Progenitor cell of endocrine pancreas (in vitro differentiated cells): ENCODE measurements at regions not wholly inside any gene's neighbourhood (a gene's known extent, or its start where the extent isn't known, plus 50 kb on each side); places are given as distances from the start of the nearest gene placed in this dataset.

Source experiments
- DNase-seq: peaks from one replicate; pipeline ENCODE4 v3.0.0; 2021; ENCODE audit warnings: low spot score; ENCODE audit not compliant: unreplicated experiment
- H3K27ac Mint-ChIP-seq: 2 replicates; pipeline ENCODE4 v1.8.0; 2021; ENCODE audit warnings: mild to moderate bottlenecking, moderate library complexity, mixed read lengths
- H3K27me3 Mint-ChIP-seq: 2 replicates; pipeline ENCODE4 v1.8.0; 2021; ENCODE audit warnings: mixed read lengths
- H3K36me3 Mint-ChIP-seq: 2 replicates; pipeline ENCODE4 v1.8.0; 2022; ENCODE audit warnings: mixed read lengths; ENCODE audit not compliant: insufficient read depth
- H3K4me1 Mint-ChIP-seq: 2 replicates; pipeline ENCODE4 v1.8.0; 2021; ENCODE audit warnings: low read depth, mixed read lengths
- H3K4me3 Mint-ChIP-seq: 2 replicates; pipeline ENCODE4 v1.8.0; 2021; ENCODE audit warnings: low read depth, mild to moderate bottlenecking, moderate library complexity, mixed read lengths
- H3K9me3 Mint-ChIP-seq: 2 replicates; pipeline ENCODE4 v1.8.0; 2021; ENCODE audit warnings: low read depth, mixed read lengths
- CTCF ChIP-seq: fragments of 200-600 bp; sonication (generic); IDR thresholded peaks from one replicate; pipeline ENCODE4 v1.5.0; 2021; ENCODE audit warnings: antibody characterized with exemption, mild to moderate bottlenecking; ENCODE audit not compliant: unreplicated experiment

DNA sequence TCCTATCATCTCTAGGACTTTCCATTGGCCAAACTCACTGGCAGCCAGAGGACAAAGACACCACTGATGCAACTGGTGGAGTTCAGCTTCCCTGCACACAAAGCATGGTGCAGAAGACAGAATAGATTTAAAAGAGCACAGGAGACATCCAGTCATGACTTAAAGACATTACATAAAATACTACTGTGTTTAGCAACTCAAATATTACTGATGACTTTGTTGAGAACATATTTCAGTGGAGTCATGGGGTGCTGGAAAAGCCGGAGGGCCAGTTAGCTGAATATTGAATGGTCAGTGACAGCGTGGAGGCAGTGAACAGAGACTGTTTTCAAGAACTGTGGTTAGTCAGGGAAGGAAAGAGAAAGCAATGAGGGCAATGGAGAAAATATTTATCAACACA lies 296.3 kb upstream of the NRP1 start:
- peaks cover 10% of the 10 kb centered on the region for H3K27me3 Mint-ChIP-seq
- no peak for TF ChIP-seq CTCF
- H3K9me3 Mint-ChIP-seq, result no peaks in the 10 kb centered on the region
- H3K27ac Mint-ChIP-seq, result no peak overlapping the region
- DNase-seq, result no peak
- no peak overlapping the region for H3K4me3 Mint-ChIP-seq
- H3K4me1 Mint-ChIP-seq, result no peaks in the 10 kb centered on the region
- no peaks in the 10 kb centered on the region for H3K36me3 Mint-ChIP-seq

DNA sequence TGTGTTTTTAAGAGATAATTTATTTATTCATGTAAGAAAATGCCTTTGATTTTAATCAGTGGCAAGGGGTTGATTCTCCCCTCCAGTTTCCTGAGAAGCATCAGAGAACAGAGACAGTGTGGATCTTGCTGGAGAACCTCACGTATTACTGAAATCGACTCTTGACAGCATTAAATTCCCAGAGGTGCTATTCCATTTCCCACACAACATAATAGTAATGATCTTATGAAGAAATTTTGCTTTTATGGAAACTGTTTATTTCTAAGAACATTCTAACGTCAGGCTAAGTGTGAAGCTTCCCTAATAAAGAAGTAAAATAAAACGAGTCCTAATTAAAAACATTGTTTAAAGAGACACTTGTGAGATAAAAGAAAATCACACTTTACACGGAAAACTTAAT lies 293.1 kb upstream of the NRP1 start:
- H3K36me3 Mint-ChIP-seq, result no peaks in the 10 kb centered on the region
- H3K27ac Mint-ChIP-seq, result no peak overlapping the region

DNA sequence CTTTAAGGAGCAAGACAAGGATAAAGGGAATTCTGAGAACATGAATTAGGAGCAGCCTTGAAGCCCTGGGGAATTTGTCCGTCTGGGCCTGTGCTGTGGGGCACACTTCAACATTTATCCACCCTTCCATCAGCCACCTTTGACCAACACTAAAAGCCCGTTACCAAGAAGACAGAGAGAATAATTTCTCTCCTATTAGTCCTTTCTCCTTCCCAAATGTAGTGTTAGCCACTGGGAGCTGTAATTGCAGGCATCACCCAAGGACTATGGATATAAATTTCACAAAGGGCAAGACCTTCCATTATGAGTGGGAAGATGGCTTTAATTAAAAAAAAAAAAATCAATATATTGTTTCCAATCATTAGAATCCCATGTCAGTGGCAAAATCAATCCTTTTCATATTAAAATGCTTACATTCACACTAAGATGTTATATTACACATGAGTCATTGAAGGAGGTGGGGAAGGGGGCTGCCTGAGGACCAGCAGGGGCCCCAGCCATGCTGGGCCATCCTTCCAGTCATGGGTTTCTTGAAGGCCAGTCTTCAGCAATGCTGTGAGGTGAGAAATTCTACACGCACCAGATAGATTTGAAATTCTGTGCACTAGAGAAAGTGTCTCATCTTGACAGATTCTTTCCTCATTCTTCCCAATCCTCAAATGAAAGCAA lies 292.5 kb upstream of the NRP1 start:
- Mint-ChIP-seq H3K4me3 (no peak overlapping the region), H3K36me3 (no peaks in the 10 kb centered on the region), H3K27ac (no peak overlapping the region), H3K9me3 (no peaks in the 10 kb centered on the region), H3K4me1 (no peaks in the 10 kb centered on the region), H3K27me3 (peaks cover 10% of the 10 kb centered on the region)
- no peak for TF ChIP-seq CTCF
- DNase-seq, result no peak

More for the DNA sequence above, 293.1 kb upstream of the NRP1 start:
- H3K9me3 Mint-ChIP-seq, result no peaks in the 10 kb centered on the region
- DNase-seq, result no peak
- H3K4me1 Mint-ChIP-seq, result no peaks in the 10 kb centered on the region
- no peak for TF ChIP-seq CTCF
- peaks cover 10% of the 10 kb centered on the region for H3K27me3 Mint-ChIP-seq
- no peak overlapping the region for H3K4me3 Mint-ChIP-seq

DNA sequence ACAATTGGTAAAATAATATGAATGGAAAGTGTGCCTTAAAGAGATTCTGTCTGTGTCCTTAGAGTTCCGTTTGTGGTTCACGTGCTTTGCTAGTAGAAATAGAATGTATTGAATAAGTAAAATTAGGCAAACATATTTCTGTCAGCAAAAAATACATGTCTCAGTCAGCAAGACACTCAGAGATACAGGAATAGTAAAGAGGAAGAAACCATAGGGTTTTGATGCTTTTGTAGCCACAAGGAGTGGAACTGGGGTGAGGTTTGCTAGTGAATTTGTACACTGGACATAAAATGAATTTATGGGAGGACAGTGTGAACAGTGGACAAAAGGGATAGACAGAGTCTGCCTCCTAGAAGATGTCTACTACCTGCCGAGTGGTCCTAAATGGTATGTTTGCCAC lies 289.2 kb upstream of the NRP1 start:
- no peak for TF ChIP-seq CTCF
- Mint-ChIP-seq H3K27me3 (no peaks in the 10 kb centered on the region), H3K27ac (no peak overlapping the region)

GRCh38 chr10:33621101-33621500 lies 286.6 kb upstream of the NRP1 start:
- no peaks in the 10 kb centered on the region for H3K9me3 Mint-ChIP-seq
- H3K27ac Mint-ChIP-seq, result no peak overlapping the region
- no peak for DNase-seq
- no peak overlapping the region for H3K4me3 Mint-ChIP-seq
- H3K27me3 Mint-ChIP-seq, result no peaks in the 10 kb centered on the region
- no peak for TF ChIP-seq CTCF
- peaks cover 2% of the 10 kb centered on the region for H3K4me1 Mint-ChIP-seq
- no peaks in the 10 kb centered on the region for H3K36me3 Mint-ChIP-seq

More for the DNA sequence above, 289.2 kb upstream of the NRP1 start:
- Mint-ChIP-seq H3K9me3 (no peaks in the 10 kb centered on the region), H3K4me3 (no peak overlapping the region), H3K4me1 (no peaks in the 10 kb centered on the region), H3K36me3 (no peaks in the 10 kb centered on the region)
- no peak for DNase-seq
